Globus pallidus (tissue), 1 donor: ENCODE measurements at regions not wholly inside any gene's neighbourhood (a gene's known extent, or its start where the extent isn't known, plus 50 kb on each side); places are given as distances from the start of the nearest gene placed in this dataset.

Source experiments
- DNase-seq: peaks from one replicate; pipeline ENCODE4 v3.0.0-alpha.2; 2015; ENCODE audit warnings: low spot score

DNA sequence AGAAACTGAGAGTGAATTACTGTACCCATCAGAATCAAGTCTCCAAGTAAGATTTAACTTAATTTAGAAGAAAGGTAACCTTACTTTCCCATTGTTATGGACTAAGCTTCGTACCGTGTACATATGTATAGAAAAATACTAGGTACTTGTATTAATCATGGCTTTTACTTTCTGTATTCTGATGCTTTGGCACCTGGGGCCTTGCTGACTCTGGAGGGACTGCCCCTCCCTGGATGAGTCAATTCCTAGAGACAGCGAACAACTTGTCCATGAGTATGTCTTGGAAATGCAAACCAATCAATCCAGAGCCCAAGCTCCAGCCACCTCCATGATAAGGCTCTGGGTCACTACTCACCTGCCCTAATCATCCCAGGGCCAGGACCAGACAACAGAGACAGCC, 50.0 kb upstream of the DGKG start:
- DNase-seq: no peak
